GM19023 (cell line): ENCODE measurements at regions not wholly inside any gene's neighbourhood (a gene's known extent, or its start where the extent isn't known, plus 50 kb on each side); places are given as distances from the start of the nearest gene placed in this dataset.
"Not testable (repeated sequence)": the region's sequence is repeated elsewhere in the genome, so short reads cannot be mapped to it uniquely, and the experiment has no call there.

ENCODE experiments used
- ATAC-seq: cut with Tn5 transposase; IDR thresholded peaks from one replicate; pipeline ENCODE4 v1.9.1; 2021; ENCODE audit warnings: mild to moderate bottlenecking, moderate library complexity; ENCODE audit not compliant: unreplicated experiment

DNA sequence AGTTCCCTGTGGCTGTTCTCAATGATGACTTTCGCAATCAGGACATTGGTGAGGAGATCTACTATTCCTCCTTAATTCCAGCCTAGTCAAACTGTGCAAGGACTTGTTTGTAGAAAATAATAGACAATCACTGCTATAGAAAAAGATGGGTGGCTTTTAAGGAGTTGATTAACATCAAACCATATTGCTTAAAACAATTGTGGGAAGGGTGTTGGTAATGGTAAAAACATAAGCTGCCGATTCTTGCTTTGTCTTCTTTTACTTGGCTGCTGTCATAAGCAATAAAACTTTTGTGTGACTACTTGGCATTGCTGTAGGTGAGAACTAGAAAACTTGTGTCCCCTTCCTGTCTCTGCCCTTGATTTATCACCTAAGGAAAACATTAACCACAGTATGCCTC is 561.2 kb upstream of the SEMA6A start:
- ATAC-seq, result no peak

DNA sequence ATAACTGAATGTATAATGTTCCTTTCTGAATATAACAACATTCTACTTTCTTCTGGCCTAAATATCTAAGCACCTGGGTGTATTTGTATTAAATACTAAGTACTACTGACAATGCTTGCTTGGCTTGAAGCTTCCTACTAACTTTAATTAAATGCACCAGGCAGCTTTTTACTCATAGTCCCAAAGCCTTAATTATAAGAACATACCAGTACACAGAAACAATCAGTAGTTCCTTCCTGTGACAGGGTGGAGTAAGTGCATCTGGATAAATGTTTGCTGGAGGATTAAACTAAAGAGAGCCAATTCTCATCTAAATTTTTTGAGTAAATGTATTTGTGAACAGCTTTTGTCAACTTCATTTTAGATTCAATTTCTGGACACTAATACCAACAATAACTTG is 558.6 kb upstream of the SEMA6A start:
- ATAC-seq, result no peak

DNA sequence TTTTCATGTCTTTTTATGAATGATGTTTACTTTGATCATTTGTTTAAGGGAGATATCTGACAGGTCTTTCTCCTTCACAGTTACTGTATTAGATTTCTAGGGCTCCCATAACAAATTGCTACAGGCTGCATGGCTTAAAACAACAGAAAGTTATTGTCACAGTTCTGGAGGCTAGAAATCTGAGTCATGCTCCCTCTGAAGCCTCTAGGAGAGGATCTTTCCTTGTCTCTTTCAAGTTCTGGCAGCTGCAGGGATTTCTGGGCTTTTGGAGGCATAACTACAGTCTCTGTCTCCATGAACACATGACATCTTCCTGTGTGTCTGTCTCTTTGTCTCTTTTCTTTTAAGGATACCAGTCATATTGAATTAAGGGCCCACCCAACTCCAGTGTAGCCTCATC is 557.3 kb upstream of the SEMA6A start:
- no peak for ATAC-seq

DNA sequence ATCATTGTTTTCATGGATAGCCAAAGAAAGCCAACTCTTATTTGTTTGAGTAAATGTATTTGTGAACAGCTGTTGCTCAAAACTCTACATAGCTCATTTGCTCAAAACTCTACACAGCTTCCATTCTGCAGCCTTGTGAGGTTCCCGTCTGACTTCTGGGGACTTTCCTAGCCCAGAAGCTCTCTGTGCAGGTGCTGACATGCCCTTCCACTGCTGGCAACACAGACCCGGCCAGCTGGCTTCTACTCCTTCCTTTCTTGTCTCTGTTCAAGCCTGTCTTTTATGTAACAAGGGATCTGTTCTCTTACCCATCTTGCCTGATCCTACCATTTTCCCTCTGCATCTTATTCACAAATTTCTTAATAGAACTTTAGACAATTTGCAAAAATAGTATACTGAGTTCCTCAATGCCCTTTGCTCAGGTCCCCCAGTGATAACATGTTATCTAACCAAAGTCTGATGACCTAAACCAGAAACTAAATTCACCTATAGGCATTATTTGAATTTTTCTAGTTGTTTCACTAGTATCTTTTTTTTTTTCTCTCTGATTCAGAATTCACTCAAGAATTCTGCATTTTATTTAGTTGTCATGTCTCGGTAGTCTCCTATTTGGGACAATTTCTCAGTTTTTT is 556.5 kb upstream of the SEMA6A start:
- ATAC-seq, result peak; percentile 99

DNA sequence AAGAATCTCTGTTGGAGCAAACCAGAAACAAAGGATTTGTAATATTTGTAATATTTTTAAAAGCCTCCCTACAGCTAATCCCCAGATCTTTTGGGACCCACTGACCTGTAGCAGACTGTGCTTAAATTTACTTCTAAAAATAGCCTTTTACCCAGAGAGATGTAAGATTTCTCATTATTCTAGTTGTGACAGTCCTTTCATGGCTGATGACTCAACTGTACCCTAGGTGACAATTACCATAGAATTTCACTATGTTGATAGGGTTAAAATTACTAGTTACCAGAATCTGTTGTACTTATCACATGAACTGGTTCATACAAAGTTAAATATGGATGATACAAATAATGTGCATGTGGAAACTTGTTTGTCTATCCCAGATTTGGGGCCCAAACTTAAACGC is 543.9 kb upstream of the SEMA6A start:
- ATAC-seq, result no peak

DNA sequence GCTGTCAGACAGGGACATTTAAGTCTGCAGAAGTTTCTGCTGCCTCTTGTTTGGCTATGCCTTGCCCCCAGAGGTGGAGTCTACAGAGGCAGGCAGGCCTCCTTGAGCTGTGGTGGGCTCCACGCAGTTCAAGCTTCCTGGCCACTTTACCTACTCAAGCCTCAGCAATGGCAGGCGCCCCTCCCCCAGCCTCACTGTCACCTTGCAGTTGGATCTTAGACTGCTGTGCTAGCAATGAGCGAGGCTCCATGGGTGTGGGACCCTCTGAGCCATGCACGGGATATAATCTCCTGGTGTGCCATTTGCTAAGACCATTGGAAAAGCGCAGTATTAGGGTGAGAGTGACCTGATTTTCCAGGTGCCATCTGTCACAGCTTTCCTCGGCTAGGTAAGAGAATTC is 542.7 kb upstream of the SEMA6A start:
- ATAC-seq, result not testable (repeated sequence)

DNA sequence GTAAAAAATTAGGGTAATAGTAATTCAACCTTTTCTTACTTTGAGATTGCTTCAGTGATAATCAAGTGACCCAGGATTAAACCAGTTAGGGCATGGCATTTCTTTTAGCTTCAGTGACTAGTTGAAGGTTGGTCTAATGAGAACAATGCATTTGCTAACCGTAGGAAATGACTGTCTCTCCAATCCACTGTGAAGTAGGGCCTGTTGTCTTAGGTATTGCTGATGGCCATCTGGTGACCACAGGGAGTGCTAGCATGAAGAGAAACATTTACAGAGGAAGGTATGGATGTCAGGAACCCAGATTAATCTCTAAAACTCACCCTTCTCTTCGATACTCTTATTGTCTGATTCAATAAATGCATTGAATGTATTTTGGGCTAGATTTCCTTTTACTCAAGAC is 535.9 kb upstream of the SEMA6A start:
- no peak for ATAC-seq

DNA sequence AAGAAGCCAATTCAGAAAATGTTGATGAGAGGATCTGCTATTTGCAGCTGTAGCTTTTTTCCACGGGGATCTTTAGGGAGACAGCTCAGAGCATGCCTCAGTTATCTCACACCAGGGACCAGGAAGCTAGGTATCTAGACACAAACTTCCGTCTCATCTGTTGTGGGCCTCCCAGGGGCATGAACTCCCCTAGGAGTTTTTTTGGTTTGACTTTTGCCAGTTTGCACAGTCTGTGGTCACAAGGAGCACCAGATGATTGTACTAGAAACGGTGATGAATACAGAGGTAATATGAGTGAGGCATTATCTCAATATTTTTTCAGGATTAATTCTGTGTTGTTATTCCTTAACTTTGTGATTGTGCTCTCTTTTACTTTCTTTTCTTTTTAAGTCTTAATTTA is 533.2 kb upstream of the SEMA6A start:
- ATAC-seq, result peak; percentile 61

DNA sequence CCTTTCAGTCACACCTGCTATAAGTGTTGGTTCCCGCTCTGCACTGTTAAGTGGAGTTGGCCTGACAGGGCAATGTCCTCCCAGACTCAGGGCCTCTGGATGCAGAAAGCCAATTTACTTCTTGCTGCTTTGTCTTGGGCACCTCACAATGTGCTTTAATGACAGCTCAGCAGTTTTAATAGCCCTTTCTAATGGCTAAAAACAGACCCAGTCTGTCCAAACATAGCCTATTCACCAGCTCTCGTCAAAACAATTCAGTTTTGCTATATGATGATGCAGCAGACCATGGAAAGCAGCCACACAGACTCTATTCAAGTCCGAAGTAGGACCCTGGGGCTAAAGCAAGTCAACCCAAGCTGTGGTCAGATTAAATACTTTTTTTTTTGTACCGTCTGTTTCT is 529.1 kb upstream of the SEMA6A start:
- no peak for ATAC-seq

DNA sequence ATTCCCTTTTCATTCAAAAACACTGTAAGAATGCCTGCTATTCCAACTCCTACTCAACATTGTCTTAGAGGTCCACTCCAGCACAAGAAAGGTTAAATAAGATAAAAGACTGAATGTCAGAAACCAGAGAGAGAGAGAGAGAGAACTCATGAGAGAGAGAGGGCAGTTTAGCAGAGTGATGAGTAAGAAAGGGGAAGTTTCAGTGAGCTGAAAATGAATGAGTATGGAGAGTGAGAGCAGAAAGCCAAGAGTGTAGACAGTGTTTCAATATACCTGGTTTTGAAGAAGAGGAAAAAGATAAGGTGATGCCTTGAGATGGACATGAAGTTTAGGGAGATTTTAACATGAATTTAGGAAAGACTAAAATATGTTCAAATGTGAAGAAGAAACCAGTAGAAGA is 528.0 kb upstream of the SEMA6A start:
- ATAC-seq, result no peak

DNA sequence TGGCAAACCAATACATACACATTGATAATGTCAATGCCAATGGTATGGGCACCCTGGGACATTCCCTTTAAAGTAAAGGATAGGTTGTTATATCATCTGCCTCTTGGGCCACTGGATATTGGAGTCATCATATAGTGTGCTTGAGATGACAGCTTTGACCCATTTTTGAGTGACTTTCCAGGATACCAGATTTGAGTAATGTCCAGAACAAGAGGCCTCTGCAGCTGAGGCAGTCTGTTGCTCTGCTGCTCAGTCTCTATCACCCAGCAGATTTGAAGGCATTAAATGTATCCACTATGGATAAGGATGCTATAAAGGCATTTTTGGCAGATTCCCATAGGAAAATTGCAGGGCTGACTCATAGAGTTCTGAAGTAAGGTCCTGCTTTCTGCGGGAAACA is 525.6 kb upstream of the SEMA6A start:
- ATAC-seq, result no peak

DNA sequence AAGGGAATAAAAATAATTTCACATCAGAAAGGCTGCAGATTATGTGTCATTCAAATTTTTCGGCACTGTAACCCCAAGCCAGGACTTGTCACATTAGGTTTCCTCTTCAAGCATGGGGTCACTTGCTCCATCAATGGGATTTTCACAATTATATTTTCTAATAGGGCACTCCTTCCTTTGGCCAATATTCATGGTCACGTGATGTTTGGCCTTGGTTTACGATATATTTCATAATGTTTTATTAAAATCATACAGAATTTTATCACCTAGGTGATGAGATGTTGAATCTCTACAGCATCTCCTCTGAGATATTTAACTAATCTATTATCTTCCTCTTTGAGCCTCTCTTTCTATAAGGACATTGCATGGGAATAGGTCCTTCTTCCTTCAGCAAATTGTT is 523.5 kb upstream of the SEMA6A start:
- ATAC-seq, result no peak

DNA sequence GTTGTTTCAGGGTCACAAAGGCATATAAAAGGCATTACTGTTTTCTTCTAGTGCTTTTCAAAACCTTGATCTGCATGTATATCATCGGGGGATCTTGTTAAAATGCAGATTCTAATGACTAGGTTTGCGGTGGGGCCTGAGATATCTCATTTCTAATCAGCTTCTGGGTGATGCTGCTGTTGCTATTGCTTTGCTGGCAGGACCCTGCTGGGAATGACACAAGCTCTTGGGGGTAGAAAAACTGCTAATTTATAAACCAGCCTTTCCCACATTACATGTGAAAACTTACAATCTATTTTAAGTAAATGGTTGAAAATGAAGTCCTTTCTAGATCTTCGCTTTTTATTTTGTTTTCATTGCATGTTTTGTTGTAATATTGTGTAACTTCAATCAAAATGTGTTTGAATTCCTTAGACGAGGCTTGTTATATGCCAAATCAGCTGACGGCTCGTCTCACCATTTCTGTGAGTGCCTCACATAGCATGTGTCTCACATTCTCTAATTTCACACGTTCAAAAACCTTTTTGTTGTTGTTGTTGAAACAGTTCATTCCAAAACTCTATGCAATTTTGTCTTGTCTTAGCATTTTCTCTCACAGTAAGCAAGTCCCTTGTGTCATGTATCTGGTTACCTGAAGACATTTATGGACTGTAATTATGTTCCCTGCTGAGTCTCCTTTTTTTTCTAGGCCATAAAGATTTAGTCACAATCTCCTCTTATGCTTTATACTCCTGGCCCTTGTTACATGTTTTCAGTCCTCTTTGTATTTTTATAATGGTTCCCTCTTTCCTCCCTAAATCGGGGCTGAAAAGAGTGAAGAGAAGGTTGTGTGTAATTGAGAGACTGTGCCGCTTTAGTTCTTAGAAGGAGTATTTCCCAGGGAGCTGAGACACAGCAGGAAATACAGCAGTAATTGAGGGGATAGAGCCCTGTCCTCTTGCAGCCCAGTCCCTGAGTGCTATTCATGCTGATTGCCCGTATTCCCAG is 521.0 kb upstream of the SEMA6A start:
- no peak for ATAC-seq

DNA sequence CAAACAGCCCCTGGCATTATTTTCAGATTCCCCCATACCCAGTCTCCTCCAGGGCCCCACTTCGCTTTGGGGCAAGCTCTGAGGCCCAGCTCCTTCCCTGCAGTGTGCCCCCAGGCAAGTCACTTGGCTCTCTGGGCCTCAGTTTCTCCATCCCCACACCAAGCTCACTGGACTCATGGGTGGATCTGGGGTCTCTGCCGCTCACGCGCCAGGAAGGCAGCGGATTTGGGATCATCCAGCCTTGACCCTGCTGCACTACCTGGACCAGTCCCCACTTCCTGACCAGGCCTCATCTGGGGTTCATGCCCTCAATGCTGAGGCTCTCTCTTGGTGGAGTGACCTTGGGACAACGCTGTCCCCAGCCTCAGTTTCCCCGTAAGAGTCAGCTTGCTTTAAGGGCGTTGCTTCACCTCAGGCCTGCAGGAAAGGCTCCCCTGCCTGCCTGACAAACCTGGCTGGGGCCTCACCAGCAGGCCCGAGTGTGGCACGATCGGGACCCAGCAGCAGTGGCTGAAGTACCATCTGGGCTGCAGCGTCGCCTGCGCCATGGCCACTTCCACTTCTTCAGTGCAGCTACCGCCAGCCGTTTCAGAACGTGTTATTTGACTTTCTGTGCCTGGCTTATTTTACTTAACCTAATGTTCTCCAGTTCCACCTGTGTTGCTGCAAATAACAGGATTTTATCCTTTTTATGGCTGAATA is 519.6 kb upstream of the SEMA6A start:
- ATAC-seq, result no peak

DNA sequence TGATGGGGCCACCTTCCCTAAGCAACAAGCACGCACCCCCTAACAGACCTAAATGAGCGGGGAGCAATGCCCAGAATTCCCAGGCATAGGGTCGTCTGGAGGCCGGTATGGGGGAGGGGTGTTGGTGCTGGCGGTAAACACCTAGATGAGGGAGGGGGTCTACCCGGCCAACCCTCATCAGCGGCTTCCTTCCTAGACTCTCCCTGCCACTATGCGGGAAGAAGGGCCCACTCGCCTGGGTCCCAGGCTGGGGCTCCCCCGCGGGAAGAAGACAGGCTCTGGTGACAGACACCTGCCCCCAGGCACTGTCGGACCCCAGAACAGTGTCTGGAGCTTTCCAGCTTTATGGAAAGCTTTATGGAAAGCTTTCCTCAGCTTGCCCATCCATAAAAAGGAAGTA is 519.0 kb upstream of the SEMA6A start:
- ATAC-seq, result no peak

DNA sequence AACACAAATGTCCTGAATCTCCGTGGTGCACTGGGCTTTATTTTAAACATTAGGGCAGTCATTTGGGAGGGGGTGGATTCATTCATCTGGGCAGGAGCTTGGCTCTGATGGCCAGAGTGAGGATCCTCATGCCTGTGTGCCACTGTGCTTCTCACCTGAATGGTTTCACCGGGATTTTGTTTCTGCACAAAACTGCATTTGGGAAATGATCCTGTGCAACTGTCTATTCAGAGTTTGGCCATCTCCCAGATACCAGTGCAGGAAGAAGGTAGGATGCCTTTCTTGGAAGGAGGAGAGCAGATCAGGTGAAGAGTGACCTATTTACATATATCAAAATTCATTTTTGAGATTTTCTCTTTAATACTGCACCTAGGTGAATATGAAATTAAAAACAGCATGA is 514.4 kb upstream of the SEMA6A start:
- ATAC-seq, result no peak

DNA sequence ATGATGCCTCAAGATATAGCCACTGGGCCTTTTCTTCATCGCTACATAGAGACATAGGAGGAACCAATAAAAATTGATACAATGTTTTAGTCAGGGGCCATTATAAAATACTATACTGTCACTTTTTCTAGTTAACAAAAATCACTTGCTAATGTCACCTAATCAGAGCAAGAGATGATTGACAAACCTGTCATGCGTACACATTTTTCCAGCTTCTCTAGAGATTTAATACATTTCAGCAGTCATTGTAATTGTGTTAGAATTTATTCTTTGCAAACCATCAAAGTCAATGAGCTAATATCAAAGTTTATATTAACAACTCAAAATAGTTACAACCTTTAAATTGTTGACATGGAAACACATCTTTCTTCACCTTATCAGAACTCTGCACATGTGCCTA is 513.6 kb upstream of the SEMA6A start:
- no peak for ATAC-seq

DNA sequence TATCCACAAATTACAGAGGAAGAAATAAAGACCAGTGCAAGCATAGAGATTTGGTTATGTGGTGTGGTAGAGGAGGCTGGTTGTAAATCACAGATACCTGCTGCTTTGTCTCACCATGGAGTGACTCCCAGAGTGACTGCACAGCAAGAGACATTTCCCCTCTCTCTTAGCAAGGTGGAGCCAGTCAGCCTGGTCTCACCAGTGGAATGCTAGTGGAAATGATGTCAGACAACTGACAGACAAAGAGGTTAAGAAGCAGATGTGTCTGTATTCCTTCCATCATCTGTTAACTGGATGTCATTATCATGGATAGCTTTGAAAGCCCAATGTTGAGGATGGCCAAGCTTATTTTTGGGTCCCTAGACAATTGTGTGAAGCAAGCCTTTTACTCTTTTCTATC is 509.4 kb upstream of the SEMA6A start:
- ATAC-seq, result no peak

DNA sequence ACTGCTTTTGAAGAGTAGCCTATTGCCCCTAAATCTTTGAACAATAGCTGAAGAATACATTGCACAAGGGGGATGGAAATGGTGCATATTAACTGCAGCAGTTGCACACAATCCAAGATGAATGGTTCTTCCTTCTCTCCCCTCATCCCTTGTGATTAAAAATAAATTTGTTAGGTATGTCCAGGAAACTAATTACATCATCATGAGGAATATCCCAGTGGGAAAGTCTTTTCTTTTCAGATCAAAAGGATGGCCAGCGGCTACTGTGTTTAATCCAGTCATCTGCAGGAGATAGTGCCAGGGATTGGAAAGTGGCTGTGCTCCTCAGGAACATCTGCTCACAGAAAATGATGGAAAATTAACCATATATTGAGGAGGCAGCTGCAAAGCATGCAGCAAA is 508.4 kb upstream of the SEMA6A start:
- ATAC-seq, result no peak

DNA sequence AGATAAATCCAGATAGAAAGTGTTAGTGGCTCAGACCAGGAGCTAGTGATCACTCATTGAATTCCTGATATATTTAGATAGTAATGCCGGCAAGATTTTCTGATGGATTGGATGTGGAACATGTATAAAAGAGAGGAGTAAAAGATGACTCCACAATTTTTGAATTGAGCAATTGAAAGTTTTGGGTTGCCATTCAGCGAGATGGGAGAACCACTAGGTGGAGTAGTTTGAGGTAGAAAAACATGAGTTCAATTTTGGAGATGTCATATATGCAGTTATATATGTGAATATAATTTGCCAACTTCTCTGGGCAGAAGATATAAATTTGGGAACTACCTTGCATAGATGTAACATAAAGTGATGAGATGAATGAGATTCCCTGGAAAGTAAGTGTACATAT is 502.5 kb upstream of the SEMA6A start:
- ATAC-seq, result no peak

DNA sequence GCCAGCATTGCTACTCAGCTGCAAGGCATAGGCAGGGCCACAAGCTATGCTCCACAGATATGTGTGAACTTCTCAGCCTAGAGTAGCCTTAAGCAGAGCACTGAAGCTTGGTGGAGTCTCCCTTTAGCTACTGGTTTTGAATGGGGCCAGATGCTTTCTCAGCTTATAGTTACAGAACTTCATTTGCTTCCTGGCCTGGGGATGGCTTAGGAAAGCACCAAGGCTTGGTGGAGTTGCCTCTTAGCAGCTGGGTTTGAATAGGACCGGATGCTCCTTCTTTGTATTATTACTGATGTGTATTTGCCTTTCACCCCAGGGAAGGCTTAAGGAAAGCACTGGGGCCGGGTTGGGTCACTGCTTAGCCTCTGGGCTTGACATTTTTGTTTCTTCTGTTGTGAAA is 497.8 kb upstream of the SEMA6A start:
- ATAC-seq, result no peak

DNA sequence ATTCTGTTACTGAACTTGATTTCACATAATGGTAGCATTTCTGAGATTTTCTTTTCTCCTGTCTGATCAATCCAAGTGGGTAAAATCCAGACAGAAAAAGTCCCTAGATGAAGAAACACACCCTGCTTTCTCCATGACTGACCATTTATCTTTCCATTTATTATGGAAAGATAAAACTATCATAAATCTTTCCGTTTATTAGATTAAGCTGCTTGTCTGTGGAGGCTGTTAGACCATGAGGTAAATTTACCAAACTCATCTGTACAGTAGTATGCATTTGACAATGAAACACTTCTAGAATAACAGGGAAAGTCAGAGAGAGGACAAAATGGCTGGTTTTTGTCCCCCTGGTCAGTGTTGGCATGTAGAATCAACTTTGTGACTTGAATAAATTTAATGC is 491.2 kb upstream of the SEMA6A start:
- ATAC-seq, result no peak
